ENCODE measurements at regions not wholly inside any gene's neighbourhood (a gene's known extent, or its start where the extent isn't known, plus 50 kb on each side); places are given as distances from the start of the nearest gene placed in this dataset.
"Not testable (repeated sequence)": the region's sequence is repeated elsewhere in the genome, so short reads cannot be mapped to it uniquely, and the experiment has no call there.

DNA sequence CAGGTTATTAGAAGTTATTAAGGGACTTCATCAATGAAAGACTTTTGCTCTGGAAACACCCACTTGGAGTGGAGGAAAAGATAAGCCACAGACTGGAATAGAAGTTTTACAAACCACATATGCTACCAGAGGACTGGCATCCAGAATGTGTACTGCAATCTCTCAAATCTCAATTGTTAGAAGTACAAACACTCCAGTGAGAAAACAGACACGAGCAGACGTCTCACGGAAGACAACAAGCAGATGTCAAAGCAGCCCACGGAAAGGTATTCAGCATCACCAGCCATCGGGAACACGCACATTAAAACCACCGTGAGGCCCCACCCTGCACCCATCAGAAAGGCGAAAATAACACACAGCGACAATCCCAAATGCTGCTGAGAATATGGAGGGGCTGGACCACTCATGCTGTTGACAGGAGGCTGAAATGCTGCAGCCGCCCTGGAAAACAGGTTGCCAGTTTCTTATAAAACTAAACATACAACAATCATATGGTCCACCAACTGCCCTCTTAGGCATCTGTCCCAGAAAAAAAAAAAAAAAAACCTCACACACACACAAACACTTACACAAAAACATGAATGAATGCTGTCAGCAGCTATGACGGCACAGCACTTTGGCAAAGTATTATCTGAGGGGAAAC lies 131.9 kb upstream of the SFSWAP start:
- DNase-seq (ENCODE audit: low spot score): no peak

DNA sequence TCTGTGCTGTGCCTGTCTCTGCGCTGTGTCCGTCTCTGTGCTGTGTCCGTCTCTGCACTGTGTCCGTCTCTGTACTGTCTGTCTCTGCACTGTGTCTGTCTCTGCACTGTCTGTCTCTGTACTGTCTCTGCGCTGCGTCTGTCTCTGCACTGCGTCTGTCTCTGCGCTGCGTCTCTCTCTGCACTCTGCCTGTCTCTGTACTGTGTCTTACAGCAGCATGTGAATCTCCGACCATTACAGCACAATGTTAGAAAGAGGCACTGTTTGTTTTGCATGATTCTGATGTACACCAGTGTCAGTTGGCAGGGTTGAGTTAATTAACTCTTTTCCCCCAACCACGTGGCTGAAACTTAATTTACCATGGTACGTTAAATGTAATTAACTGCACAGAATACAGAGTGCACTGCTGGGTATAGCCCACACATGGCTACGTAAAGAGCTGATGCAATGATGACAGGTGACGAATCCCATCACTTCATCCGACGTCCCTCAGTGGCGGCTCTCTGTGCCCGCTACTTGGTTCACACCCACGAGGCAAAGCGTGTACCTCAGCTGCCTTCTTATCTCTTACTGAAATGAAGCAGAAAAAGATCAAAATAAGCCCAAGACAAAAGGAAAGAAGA lies 127.7 kb upstream of the SFSWAP start:
- DNase-seq (ENCODE audit: low spot score): no peak

DNA sequence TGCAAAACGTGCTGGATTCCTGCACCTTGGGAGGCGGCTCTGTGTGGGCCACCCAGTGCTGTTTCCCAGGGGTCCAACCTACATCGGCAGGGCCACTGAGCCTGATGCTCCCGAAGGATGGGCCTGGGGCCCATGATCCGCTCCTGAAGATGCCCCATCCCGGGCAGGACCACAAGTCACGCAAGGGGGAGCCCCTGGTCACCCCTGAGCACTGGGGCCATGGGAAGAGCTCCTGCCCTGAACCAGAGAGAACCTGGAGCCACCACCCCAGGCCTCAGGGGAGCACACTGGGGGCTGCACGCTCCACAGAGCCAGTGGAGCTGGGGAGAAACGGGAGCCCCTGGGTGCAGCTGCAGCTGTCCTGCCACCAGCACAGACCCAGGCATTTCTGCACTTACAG lies 124.6 kb upstream of the SFSWAP start:
- no peak for DNase-seq (ENCODE audit: low spot score)

GRCh38 chr12:131586761-131587160 lies 124.1 kb upstream of the SFSWAP start:
- no peak for DNase-seq (ENCODE audit: low spot score)

GRCh38 chr12:131587565-131587964 lies 123.3 kb upstream of the SFSWAP start:
- no peak for DNase-seq (ENCODE audit: low spot score)

GRCh38 chr12:131589221-131589897 lies 121.5 kb upstream of the SFSWAP start:
- DNase-seq (ENCODE audit: low spot score): no peak

DNA sequence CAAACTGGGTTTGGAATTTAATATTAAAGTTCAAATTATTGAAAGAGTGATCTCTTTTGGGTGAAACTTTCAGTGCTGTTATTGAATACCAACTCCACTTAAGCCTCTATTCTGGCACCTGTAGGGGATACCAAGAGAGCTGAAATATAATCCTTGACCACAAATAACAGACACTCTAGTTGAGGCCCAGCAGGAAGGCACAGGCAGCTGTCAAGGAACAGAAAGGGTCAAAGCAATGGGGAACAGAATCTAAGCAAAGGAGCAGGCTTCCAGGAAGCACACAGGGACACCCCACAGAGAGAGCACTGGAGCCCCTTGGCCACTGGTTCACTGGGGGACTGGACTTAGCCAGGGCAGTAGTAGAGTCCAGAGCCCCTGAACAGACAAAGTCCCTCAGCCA lies 120.9 kb upstream of the SFSWAP start:
- no peak for DNase-seq (ENCODE audit: low spot score)

DNA sequence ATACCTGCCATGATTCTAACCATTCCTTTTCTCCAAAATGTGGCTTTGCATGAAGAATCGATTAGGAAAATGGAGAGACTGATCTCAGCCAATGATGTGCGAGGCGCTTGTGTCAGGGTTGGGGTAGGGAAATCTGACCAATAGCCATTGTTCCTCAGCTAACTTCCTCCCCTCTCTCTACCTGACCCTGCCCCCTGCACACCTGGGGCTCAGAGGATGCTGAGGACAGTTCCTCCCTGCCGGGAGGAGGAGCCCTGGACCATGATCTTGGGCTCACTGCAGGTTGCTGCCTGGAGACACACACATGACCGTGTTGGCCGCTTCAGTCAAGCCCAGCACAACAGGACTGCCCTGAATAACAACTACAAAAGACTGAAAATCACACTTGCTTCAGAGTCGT lies 119.8 kb upstream of the SFSWAP start:
- DNase-seq (ENCODE audit: low spot score): no peak

DNA sequence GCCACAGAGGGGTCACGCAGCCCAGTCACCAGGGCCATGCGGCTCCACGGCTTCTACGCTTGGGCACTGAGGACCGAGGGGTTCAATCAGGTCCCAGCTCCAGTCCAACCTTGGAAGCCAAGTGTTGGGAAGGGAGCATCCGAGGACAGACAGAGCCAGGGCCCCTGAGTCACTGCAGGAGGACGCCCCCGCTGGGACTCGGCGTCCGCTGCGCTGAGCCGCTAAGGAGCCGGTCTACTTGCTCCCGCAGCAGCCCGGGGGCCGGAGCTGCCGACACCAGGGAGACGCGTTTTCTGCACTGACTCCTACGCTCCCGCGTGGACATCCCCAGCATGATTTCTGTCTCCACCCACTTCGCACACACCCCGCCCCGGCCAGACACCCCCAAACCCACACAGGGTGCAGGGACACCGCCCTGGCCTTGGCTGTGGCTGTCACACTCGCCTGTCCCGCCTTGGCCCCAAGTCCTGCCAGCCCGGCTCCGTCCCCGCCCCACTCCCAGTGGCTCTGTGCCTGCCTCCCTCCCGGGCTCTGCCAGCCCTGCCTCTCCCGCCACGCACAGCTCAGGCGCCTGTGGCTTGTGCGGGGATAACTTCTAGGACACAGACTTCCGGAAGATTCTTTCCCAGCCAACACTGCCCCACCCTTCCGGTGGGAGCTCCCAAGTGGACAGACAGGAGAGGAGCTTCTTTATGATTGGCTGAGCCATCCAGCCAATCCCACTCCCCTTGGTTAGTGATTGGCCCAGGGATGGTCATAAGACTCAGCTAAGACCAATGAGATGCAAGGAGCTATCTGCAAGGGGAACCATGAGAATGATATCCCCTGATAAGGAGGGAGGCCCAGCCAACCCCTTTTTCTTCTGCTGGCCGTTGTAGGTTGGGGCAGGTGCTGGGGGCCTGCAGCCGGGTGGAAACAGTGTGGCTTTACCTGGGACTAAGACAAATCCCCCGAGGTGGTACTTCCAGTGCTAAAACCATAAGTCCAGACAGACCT lies 118.9 kb upstream of the SFSWAP start:
- no peak for DNase-seq (ENCODE audit: low spot score)

DNA sequence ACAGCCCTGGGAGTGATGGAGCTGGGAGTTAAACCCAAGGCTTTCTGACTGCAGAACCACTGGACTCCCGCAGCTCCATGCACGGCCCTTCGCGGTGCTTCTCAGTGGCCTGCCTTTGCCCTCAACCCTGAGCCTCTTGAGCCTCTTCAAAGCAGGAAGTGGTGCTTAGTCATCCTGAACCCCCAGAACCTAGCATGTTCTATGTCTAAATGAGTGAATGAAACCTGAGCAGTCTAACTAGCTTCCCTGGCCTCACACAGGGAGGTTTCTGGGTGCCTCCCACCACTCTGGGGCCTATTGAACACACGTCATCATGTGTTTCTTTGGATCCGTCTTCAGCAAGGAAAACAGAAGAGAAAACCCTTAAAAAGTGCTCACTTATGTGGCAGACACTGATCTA lies 117.9 kb upstream of the SFSWAP start:
- DNase-seq (ENCODE audit: low spot score): peak; percentile 19

GRCh38 chr12:131593406-131593805 lies 117.5 kb upstream of the SFSWAP start:
- DNase-seq (ENCODE audit: low spot score): no peak

DNA sequence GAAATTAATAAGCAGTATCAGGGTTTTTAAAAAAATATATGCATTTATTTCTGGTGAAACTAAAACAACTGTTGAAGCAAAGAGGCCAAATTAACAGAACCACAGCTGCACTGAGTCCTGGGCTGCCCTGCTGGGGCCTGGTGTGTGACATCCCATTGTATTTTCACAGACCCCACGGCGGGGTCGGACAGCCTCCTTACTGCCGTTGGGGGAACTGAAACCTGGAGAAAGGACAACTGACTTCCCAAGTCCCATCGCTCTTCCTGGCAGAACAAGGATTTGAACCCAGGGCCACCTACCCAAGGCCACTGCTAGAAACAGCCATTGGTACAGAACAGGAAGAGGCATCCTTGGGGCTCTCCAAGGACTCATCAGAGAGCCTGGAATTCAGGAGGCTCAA lies 114.8 kb upstream of the SFSWAP start:
- DNase-seq (ENCODE audit: low spot score): no peak

- DNase-seq (ENCODE audit: low spot score): no peak
Observed at GRCh38 chr12:131597333-131597732, 113.6 kb upstream of the SFSWAP start.

DNA sequence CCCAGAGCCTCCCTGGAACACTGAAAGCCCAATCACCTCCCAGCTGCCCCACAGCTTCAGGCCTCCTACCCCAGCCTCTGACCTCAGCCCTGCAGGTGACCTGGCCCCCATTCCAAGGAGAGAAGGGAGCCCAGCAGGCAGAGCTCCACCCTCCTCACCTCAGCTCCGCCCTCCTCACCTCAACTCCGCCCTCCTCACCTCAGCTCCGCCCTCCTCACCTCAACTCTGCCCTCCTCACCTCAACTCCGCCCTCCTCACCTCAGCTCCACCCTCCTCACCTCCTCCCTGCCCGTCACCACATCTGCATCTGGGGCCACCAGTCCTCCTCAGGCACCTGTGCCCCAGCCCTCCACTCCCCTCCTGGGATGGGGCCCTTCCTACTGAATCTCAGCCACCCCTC lies 112.2 kb upstream of the SFSWAP start:
- DNase-seq (ENCODE audit: low spot score): no peak

DNA sequence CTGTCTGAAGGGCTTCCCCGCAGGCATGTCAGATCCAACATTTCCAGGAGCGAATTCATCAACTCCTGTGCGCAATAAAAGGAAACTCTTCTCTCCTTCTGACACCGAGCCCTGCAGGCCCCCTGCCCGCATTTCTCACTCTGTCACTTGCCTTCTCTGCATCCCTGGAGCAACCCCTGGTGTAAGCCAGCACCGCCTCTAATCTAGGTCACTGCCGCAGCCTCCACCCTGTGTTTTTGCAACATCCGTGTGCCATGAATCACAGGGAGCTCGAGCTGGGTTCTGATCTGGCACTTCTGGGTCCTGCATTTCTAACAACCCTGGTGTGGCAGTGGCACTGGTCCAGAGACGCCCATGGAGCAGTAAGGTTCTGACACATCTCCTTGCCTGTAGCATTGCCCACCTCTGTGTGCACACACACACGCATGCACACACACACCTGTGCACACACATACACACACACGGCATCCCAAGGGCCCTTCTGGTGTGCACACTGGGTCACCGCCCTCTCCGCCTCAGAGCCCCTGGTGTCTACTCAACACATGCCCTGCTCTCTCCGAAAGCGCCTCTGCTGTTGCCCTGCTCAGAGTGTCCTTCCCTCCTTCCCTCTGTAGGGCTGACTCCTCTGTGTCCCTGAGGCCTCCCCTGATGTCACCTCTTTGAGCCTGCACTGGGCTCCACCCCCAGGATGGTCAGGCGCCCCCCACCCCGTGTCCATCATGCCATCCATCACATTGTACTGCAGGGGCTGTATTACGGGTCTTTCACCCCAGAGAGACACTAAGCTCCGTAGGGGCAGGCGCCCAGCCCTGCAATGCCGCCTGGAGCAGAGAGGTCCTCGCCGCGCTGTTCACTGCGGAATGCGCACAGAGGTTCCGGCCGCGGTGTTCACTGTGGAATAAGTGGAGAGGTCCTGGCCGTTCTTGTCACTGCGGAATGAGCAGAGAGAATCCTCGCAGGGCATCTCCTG lies 111.4 kb upstream of the SFSWAP start:
- no peak for DNase-seq (ENCODE audit: low spot score)

- no peak for DNase-seq (ENCODE audit: low spot score)
Observed at GRCh38 chr12:131600160-131600532, 110.7 kb upstream of the SFSWAP start.

DNA sequence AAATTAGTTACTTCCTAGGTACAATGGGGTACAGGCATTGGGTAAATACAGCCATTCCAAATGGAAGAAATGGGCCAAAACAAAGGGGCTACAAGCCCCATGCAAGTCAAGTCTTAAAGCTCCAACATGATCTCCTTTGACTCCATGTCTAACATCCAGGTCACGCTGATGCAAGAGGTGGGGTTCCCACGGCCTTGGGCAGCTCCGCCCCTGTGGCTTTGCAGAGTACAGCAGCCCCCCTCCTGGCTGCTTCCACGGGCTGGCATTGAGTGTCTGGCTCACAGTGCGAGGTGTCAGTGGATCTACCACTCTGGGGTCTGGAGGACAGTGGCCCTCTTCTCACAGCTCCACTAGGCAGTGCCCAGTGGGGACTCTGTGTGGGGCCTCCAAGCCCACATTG lies 109.4 kb upstream of the SFSWAP start:
- not testable (repeated sequence) for DNase-seq (ENCODE audit: low spot score)

DNA sequence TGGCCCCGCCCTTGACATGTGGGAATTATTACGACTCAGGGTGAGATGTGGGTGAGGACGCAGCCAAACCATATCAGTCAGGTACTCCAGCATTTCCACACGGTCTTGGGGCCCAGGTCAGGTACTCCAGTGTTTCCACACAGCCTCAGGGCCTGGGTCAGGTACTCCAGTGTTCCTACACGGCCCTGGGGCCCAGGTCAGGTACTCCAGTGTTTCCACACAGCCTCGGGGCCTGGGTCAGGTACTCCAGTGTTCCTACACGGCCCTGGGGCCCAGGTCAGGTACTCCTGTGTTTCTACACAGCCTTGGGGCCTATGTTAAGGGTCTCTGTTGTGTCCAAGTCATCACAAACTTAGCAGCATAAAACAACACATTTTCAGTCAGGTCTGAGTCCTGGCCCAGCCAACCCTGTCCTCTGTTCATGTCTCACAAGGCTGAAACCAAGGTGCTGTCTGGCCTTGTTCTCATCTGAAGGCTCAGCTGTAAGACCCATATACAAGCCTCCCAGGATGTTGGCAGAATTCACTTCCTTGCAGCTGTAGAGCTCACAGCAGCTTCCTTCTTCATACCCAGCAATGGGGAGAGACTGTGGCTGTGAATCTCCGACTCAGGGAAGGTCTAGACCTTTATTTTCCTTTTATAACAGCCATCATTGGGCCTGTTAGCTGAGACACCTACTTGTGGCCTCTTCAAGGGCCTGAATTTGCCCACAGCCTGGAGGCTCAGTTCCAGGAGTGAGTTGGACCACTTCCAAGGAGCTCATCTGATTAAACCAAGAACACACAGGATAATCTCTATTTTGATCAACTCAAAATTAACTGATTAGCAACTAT lies 107.6 kb upstream of the SFSWAP start:
- DNase-seq (ENCODE audit: low spot score): peak; percentile 21

- peak; percentile 65 for DNase-seq (ENCODE audit: low spot score)
Observed at GRCh38 chr12:131603939-131604795, 106.7 kb upstream of the SFSWAP start.
